ENCODE measurements at regions not wholly inside any gene's neighbourhood (a gene's known extent, or its start where the extent isn't known, plus 50 kb on each side); places are given as distances from the start of the nearest gene placed in this dataset.

- no peak overlapping the region for H3K27ac ChIP-seq (ENCODE audit: low read depth, low read length)
- H3K27me3 ChIP-seq (ENCODE audit: control insufficient read depth, insufficient read depth, low read length, poor library complexity, severe bottlenecking): no peaks in the 10 kb centered on the region
- Mint-ChIP-seq H3K4me3 (no peak overlapping the region), H3K27me3 (ENCODE audit: insufficient read depth) (no peaks in the 10 kb centered on the region), H3K27ac (no peak overlapping the region), H3K4me1 (no peaks in the 10 kb centered on the region), H3K36me3 (ENCODE audit: low read depth) (no peaks in the 10 kb centered on the region), H3K9me3 (no peaks in the 10 kb centered on the region)
- no peak overlapping the region for H3K4me3 ChIP-seq (ENCODE audit: low read length)
- 87 to 100% methylated on average over 1 of the region's 2 CpGs for WGBS, 2 experiments (ENCODE audit: insufficient coverage in 1 of 2, insufficient read length in 1 of 2)
- no peaks in the 10 kb centered on the region for H3K36me3 ChIP-seq (ENCODE audit: control insufficient read depth, insufficient read depth, low read length)
- no peaks in the 10 kb centered on the region for H3K4me1 ChIP-seq (ENCODE audit: control insufficient read depth, insufficient read depth, low read length)
- no peak for TF ChIP-seq CTCF (conservative IDR thresholded peaks at IDR 0.05)
- no peak overlapping the region for H3K9ac ChIP-seq (ENCODE audit: extremely low read depth, low read length, poor library complexity, severe bottlenecking)
- no peak for DNase-seq
- no peaks in the 10 kb centered on the region for H3K9me3 ChIP-seq (ENCODE audit: control insufficient read depth, low read length)
Measured at GRCh38 chr11:100562128-100562527, 125.0 kb upstream of the ARHGAP42 start.

- no peak overlapping the region for H3K27ac Mint-ChIP-seq
- no peak for DNase-seq
- Histone ChIP-seq H3K9ac (ENCODE audit: extremely low read depth, low read length, poor library complexity, severe bottlenecking) (no peak overlapping the region), H3K27ac (ENCODE audit: low read depth, low read length) (no peak overlapping the region), H3K9me3 (ENCODE audit: control insufficient read depth, low read length) (no peaks in the 10 kb centered on the region), H3K36me3 (ENCODE audit: control insufficient read depth, insufficient read depth, low read length) (no peaks in the 10 kb centered on the region), H3K4me3 (ENCODE audit: low read length) (no peak overlapping the region), H3K4me1 (ENCODE audit: control insufficient read depth, insufficient read depth, low read length) (no peaks in the 10 kb centered on the region), H3K27me3 (ENCODE audit: control insufficient read depth, insufficient read depth, low read length, poor library complexity, severe bottlenecking) (no peaks in the 10 kb centered on the region)
- H3K9me3 Mint-ChIP-seq: no peaks in the 10 kb centered on the region
- 89 to 93% methylated on average over 3 to 7 of the region's 8 CpGs for WGBS, 2 experiments (ENCODE audit: insufficient coverage in 1 of 2, insufficient read length in 1 of 2)
- H3K36me3 Mint-ChIP-seq (ENCODE audit: low read depth): no peaks in the 10 kb centered on the region
- no peaks in the 10 kb centered on the region for H3K27me3 Mint-ChIP-seq (ENCODE audit: insufficient read depth)
- H3K4me1 Mint-ChIP-seq: no peaks in the 10 kb centered on the region
- no peak for TF ChIP-seq CTCF (conservative IDR thresholded peaks at IDR 0.05)
- H3K4me3 Mint-ChIP-seq: no peak overlapping the region
Measured at GRCh38 chr11:100563541-100564280, 123.4 kb upstream of the ARHGAP42 start.

GRCh38 chr11:100573911-100574513 lies 113.1 kb upstream of the ARHGAP42 start:
- Mint-ChIP-seq H3K9me3 (no peaks in the 10 kb centered on the region), H3K27me3 (ENCODE audit: insufficient read depth) (peaks cover 2% of the 10 kb centered on the region), H3K4me3 (no peak overlapping the region), H3K27ac (no peak overlapping the region), H3K36me3 (ENCODE audit: low read depth) (no peaks in the 10 kb centered on the region), H3K4me1 (peaks cover 13% of the 10 kb centered on the region)
- Histone ChIP-seq H3K4me3 (ENCODE audit: low read length) (no peak overlapping the region), H3K9me3 (ENCODE audit: control insufficient read depth, low read length) (no peaks in the 10 kb centered on the region), H3K4me1 (ENCODE audit: control insufficient read depth, insufficient read depth, low read length) (no peaks in the 10 kb centered on the region), H3K36me3 (ENCODE audit: control insufficient read depth, insufficient read depth, low read length) (no peaks in the 10 kb centered on the region), H3K9ac (ENCODE audit: extremely low read depth, low read length, poor library complexity, severe bottlenecking) (no peak overlapping the region), H3K27me3 (ENCODE audit: control insufficient read depth, insufficient read depth, low read length, poor library complexity, severe bottlenecking) (no peaks in the 10 kb centered on the region), H3K27ac (ENCODE audit: low read depth, low read length) (no peak overlapping the region)
- DNase-seq: no peak
- no peak for TF ChIP-seq CTCF (conservative IDR thresholded peaks at IDR 0.05)
- WGBS, 2 experiments (ENCODE audit: insufficient coverage in 1 of 2, insufficient read length in 1 of 2): 94 to 100% methylated on average over 3 to 4 of the region's 4 CpGs
